GM12872 (cell line): ENCODE measurements at regions not wholly inside any gene's neighbourhood (a gene's known extent, or its start where the extent isn't known, plus 50 kb on each side); places are given as distances from the start of the nearest gene placed in this dataset.

Source experiments
- TF ChIP-seq, protein P1 (sequence below): IDR thresholded peaks from 3 replicates; pipeline ENCODE4 v1.5.1; 2011; ENCODE audit warnings: low read depth, mild to moderate bottlenecking, low read length, moderate library complexity; ENCODE audit not compliant: insufficient read depth

DNA sequence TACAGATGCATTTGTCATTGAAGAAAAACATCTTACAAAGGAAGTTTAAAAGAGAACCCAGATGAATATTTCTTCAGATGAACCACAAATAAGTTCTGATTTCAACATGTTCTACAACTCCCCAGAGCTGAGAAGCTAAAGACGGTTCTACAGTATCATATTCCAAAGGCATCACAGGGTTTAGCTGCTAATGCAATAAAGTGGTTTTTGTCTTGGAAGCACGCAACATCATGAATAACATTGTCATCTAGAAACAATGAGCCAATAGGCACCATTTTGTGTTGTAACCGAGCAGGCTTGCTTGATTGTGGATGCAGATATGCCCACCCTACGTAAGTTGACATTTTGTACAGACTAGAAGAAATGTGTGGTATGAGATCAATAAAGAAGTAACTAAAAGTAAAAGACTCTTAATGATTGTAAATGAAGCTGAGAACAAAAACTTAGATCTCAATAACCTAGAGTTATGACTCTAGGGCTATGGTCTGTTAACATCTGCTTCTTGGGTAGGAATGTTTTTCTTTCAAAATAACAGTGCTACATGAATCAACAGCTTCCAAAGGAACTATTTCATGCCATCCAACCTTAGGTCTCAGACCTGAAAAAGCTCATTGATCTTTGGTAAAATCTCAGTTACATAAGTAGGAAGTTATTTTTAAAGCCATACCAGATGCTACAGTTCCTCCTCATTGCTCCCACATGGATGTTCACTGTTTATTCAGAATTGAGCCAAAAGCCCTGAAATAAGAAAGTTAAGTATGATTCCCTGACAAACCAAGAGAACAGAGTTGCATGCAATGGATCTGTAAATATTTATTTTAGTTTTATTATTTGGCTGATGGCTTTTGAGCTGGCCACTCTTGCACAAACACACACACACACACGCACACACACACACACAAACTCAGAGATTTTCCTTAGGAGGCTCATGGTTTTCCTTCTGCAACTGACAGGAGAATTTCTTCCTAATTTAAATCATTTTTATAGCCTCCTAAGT, 118.7 kb upstream of the SLCO6A1 start:
- TF ChIP-seq, protein P1, sequence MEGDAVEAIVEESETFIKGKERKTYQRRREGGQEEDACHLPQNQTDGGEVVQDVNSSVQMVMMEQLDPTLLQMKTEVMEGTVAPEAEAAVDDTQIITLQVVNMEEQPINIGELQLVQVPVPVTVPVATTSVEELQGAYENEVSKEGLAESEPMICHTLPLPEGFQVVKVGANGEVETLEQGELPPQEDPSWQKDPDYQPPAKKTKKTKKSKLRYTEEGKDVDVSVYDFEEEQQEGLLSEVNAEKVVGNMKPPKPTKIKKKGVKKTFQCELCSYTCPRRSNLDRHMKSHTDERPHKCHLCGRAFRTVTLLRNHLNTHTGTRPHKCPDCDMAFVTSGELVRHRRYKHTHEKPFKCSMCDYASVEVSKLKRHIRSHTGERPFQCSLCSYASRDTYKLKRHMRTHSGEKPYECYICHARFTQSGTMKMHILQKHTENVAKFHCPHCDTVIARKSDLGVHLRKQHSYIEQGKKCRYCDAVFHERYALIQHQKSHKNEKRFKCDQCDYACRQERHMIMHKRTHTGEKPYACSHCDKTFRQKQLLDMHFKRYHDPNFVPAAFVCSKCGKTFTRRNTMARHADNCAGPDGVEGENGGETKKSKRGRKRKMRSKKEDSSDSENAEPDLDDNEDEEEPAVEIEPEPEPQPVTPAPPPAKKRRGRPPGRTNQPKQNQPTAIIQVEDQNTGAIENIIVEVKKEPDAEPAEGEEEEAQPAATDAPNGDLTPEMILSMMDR, result no peak

DNA sequence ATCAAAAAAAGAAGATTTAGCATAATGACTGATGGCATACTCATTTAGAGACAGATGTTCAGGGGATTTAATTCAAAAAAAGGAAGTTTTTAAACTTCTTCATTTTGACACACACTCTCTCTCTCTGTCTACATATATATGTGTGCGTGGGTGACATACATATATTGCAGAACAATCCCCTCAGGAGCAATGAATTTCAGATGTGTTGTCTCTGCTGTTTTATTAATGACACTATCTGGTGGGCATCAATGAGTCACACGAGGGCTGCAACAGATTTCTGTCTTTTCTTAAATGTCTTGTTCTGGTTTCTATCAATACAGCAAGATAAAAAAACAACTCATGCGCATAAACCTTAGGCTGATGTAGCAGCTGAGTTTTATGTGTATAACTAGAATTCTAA, 123.5 kb upstream of the SLCO6A1 start:
- TF ChIP-seq, protein P1, result no peak

- TF ChIP-seq, protein P1, result no peak
Observed at GRCh38 chr5:102623329-102624065, 124.7 kb upstream of the SLCO6A1 start.

GRCh38 chr5:102624405-102624804, 125.6 kb upstream of the SLCO6A1 start:
- TF ChIP-seq, protein P1, result no peak

GRCh38 chr5:102625468-102625867, 126.7 kb upstream of the SLCO6A1 start:
- TF ChIP-seq, protein P1, result no peak

- TF ChIP-seq, protein P1, result no peak
Observed at GRCh38 chr5:102625928-102626327, 127.1 kb upstream of the SLCO6A1 start.

GRCh38 chr5:102627315-102627714, 127.8 kb upstream of the PAM start:
- TF ChIP-seq, protein P1, result no peak
